NB4 (cell line): ENCODE measurements at regions not wholly inside any gene's neighbourhood (a gene's known extent, or its start where the extent isn't known, plus 50 kb on each side); places are given as distances from the start of the nearest gene placed in this dataset.

ENCODE experiments used
- POLR2A ChIP-seq: IDR thresholded peaks from 2 replicates; pipeline ENCODE4 v1.6.1; 2011; ENCODE audit warnings: mild to moderate bottlenecking; ENCODE audit not compliant: insufficient read length; ENCODE audit errors: extremely low read depth
- TF ChIP-seq, protein P1 (sequence below): IDR thresholded peaks from one replicate; pipeline ENCODE4 v1.5.1; 2012; ENCODE audit warnings: low read depth, low read length

DNA sequence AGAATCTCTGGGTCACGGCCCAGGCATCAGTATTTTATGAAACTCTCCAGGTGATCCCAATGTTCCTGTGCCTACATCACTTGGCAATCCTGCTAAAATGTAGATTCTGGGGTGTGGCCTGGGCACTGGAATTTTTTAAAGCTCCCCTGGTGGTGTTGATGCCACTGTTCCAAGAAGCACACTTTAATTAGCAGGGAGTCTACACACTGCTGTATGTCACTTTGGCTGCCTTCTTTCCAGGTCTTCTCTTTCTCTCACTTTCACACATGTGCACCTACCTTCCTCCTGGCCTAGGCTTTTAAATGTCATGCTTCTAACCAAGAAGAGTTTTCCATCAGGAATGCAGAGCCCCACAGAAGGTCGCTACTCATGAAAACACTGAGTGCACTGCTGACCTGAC lies 136.0 kb upstream of the ALDH1B1 start:
- no peak for TF ChIP-seq POLR2A
- TF ChIP-seq, protein P1, sequence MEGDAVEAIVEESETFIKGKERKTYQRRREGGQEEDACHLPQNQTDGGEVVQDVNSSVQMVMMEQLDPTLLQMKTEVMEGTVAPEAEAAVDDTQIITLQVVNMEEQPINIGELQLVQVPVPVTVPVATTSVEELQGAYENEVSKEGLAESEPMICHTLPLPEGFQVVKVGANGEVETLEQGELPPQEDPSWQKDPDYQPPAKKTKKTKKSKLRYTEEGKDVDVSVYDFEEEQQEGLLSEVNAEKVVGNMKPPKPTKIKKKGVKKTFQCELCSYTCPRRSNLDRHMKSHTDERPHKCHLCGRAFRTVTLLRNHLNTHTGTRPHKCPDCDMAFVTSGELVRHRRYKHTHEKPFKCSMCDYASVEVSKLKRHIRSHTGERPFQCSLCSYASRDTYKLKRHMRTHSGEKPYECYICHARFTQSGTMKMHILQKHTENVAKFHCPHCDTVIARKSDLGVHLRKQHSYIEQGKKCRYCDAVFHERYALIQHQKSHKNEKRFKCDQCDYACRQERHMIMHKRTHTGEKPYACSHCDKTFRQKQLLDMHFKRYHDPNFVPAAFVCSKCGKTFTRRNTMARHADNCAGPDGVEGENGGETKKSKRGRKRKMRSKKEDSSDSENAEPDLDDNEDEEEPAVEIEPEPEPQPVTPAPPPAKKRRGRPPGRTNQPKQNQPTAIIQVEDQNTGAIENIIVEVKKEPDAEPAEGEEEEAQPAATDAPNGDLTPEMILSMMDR = no peak
